Ascending aorta (tissue), 2 donors: ENCODE measurements at regions not wholly inside any gene's neighbourhood (a gene's known extent, or its start where the extent isn't known, plus 50 kb on each side); places are given as distances from the start of the nearest gene placed in this dataset.

Source experiments
- DNase-seq, 2 donors: peaks; one replicate each; pipeline ENCODE4 v3.0.0-alpha.2; 2019; ENCODE audit warnings: low spot score in 2 of 2
- H3K27ac ChIP-seq, 2 donors: fragments of 200-600 bp; sonication (generic); one replicate each; pipeline ENCODE4 v1.5.1; 2016 to 2017; ENCODE audit warnings: mild to moderate bottlenecking in 1 of 2
- H3K27me3 ChIP-seq: fragments of 200-600 bp; sonication (generic); one replicate; pipeline ENCODE4 v1.5.1; 2017
- H3K36me3 ChIP-seq, 2 donors: fragments of 200-600 bp; sonication (generic); one replicate each; pipeline ENCODE4 v1.5.1; 2016
- H3K4me1 ChIP-seq, 2 donors: fragments of 200-600 bp; sonication (generic); one replicate each; pipeline ENCODE4 v1.5.1; 2016 to 2017; ENCODE audit warnings: mild to moderate bottlenecking in 1 of 2
- H3K4me3 ChIP-seq, 2 donors: fragments of 200-600 bp; sonication (generic); one replicate each; pipeline ENCODE4 v1.5.1; 2016 to 2017; ENCODE audit warnings: mild to moderate bottlenecking in 1 of 2
- H3K9me3 ChIP-seq, 2 donors: fragments of 200-600 bp; sonication (generic); one replicate each; pipeline ENCODE4 v1.5.1; 2016
- CTCF ChIP-seq, 3 experiments: fragments of 200-600 bp in 2 of 3; fragments of 450-650 bp in 1 of 3; sonication (generic) in 2 of 3; IDR thresholded peaks; one replicate each; pipeline ENCODE4 v1.5.1; 2016 to 2019; ENCODE audit warnings: antibody characterized with exemption in 3 of 3, mild to moderate bottlenecking in 1 of 3, moderate library complexity in 1 of 3
- intact Hi-C: fragments of 100-400 bp; cut with DNase I; formaldehyde crosslinking; loops from one replicate; pipeline ENCODE4 v1.15.1; 2023

DNA sequence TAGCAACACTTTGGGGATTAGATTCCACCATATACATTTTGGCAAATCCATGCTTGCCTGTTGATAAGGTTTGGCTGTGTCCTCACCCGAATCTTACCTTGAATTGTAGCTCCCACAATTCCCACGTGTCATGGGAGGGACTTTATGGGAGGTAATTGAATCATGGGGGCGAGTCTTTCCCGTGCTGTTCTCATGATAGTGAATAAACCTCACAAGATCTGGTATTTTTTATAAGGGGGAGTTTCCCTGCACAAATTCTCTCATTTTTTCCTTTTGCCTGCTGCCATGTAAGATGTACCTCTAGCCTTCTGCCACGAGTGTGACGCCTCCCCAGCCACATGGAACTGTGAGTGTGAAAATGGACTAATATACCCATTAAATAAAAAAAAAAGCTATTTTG is 265.3 kb downstream of the MRPL39 start:
- Histone ChIP-seq H3K36me3 (no peaks in the 10 kb centered on the region), H3K4me1 (no peaks in the 10 kb centered on the region), H3K9me3 (no peaks in the 10 kb centered on the region), H3K4me3 (no peak overlapping the region), H3K27me3 (no peaks in the 10 kb centered on the region), H3K27ac (no peak overlapping the region)
- intact Hi-C loops = no loop called here
- TF ChIP-seq CTCF (IDR thresholded peaks at IDR 0.05) = no peak
- no peak for DNase-seq

GRCh38 chr21:25338415-25338814 is 268.9 kb downstream of the MRPL39 start:
- intact Hi-C loops = no loop called here
- no peak for TF ChIP-seq CTCF (IDR thresholded peaks at IDR 0.05)
- no peaks in the 10 kb centered on the region for H3K4me1 ChIP-seq

DNA sequence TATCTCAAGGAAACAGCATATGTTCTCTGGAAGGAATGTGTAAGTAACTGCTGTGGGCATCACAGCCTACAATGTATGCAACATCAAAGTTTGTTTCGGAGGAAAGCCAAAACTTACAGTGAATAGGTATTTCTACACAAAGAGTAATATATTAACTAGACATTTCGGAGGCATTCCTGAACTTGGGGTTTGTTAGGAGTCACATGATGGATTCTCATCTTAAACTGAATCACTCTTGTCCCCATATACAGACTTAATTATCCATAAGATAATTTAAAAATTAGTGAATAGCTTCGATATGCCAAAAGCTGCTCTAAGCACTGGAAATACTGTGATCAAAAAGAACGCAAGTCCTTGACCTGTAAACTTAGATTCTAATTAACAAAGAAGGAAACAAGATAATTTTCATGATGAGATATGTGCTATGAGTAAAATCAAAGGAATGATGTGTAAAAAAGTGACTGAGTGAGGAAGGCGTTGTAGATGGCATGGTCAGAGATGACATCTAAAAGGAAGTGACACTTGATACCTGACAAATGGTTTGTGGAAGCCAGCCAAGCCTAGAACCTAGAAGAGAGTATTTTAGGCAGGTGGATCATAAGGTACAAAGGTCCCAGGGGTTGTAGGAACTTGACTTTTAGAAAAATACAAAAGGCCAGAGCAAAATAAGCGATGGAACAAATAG is 273.1 kb downstream of the MRPL39 start:
- Histone ChIP-seq H3K27me3 (no peaks in the 10 kb centered on the region), H3K9me3 (no peaks in the 10 kb centered on the region), H3K27ac (no peak overlapping the region), H3K4me3 (no peak overlapping the region), H3K36me3 (no peaks in the 10 kb centered on the region), H3K4me1 (no peaks in the 10 kb centered on the region)
- no peak for DNase-seq
- no peak for TF ChIP-seq CTCF (IDR thresholded peaks at IDR 0.05)
- intact Hi-C loops = no loop called here

More at GRCh38 chr21:25338415-25338814, 268.9 kb downstream of the MRPL39 start:
- H3K4me3 ChIP-seq = no peak overlapping the region
- H3K9me3 ChIP-seq = no peaks in the 10 kb centered on the region
- H3K27me3 ChIP-seq = no peaks in the 10 kb centered on the region
- H3K27ac ChIP-seq = no peak overlapping the region
- no peaks in the 10 kb centered on the region for H3K36me3 ChIP-seq
- DNase-seq = no peak

- intact Hi-C loops = no loop called here
- no peak overlapping the region for H3K4me3 ChIP-seq
- no peak for DNase-seq
- H3K9me3 ChIP-seq = no peaks in the 10 kb centered on the region
- no peaks in the 10 kb centered on the region for H3K36me3 ChIP-seq
- H3K4me1 ChIP-seq = no peaks in the 10 kb centered on the region
- TF ChIP-seq CTCF (IDR thresholded peaks at IDR 0.05) = no peak
- no peak overlapping the region for H3K27ac ChIP-seq
- H3K27me3 ChIP-seq = no peaks in the 10 kb centered on the region
These were observed 276.0 kb downstream of the MRPL39 start for GRCh38 chr21:25331286-25331685.

DNA sequence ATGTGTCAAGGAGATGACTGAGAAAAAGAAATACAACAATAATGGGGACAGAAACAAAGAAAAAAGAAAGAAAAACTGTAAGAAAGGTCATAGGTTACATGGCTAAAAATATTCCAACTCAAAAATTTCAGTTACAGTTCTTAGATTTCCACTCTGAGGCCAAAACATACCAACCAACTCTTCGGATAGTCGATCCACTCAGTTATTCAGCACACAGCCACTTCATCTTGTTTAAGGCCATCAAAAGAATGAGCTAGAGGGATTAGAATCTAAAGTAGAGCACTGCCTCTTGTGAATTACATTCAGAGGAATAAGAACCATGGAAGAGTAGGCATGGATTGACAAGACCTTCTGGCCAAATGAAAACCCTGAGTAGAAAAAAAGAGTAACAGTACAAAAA is 277.0 kb downstream of the MRPL39 start:
- no peaks in the 10 kb centered on the region for H3K27me3 ChIP-seq
- intact Hi-C loops = no loop called here
- TF ChIP-seq CTCF (IDR thresholded peaks at IDR 0.05) = no peak

More for the DNA sequence above, 277.0 kb downstream of the MRPL39 start:
- no peak overlapping the region for H3K4me3 ChIP-seq
- no peaks in the 10 kb centered on the region for H3K36me3 ChIP-seq
- no peaks in the 10 kb centered on the region for H3K9me3 ChIP-seq
- H3K27ac ChIP-seq = no peak overlapping the region
- no peaks in the 10 kb centered on the region for H3K4me1 ChIP-seq
- DNase-seq = no peak
